ENCODE measurements at regions not wholly inside any gene's neighbourhood (a gene's known extent, or its start where the extent isn't known, plus 50 kb on each side); places are given as distances from the start of the nearest gene placed in this dataset.

- Histone ChIP-seq H3K27me3 (ENCODE audit: insufficient read depth, low read length) (no peaks in the 10 kb centered on the region), H4K20me1 (ENCODE audit: insufficient read depth, low read length) (no peaks in the 10 kb centered on the region), H2AFZ (ENCODE audit: low read depth, low read length) (no peak overlapping the region), H3K36me3 (ENCODE audit: insufficient read depth, low read length) (peaks cover 5% of the 10 kb centered on the region), H3K4me2 (ENCODE audit: low read length) (no peak overlapping the region), H3K4me3 (ENCODE audit: insufficient read depth, low read depth, low read length) (no peak overlapping the region), H3K9ac (ENCODE audit: low read length) (no peak overlapping the region), H3K4me1 (ENCODE audit: insufficient read depth, low read length) (peaks cover 42% of the 10 kb centered on the region), H3K27ac (ENCODE audit: low read depth, low read length) (peak overlapping the region; percentile 93), H3K9me3 (ENCODE audit: insufficient read depth, low read depth, low read length) (no peaks in the 10 kb centered on the region), H3K79me2 (ENCODE audit: insufficient read depth, low read length) (peaks cover 84% of the 10 kb centered on the region)
- Mint-ChIP-seq H3K27me3 (ENCODE audit: low read depth, unreplicated experiment) (no peaks in the 10 kb centered on the region), H3K36me3 (ENCODE audit: low read depth, unreplicated experiment) (peaks cover 14% of the 10 kb centered on the region), H3K27ac (ENCODE audit: unreplicated experiment) (peak overlapping the region; percentile 75), H3K9me3 (ENCODE audit: unreplicated experiment) (no peaks in the 10 kb centered on the region), H3K4me1 (ENCODE audit: low read depth, unreplicated experiment) (peaks cover 61% of the 10 kb centered on the region), H3K4me3 (ENCODE audit: unreplicated experiment) (no peak overlapping the region)
- FAIRE-seq (no peak), DNase-seq (ENCODE audit: low read depth) (no peak)
- TF ChIP-seq CTCF (IDR thresholded peaks at IDR 0.05; ENCODE audit: insufficient read depth, low read depth, low read length) (no peak), EZH2 (IDR thresholded peaks at IDR 0.05; ENCODE audit: insufficient read depth, low read length) (no peak)
Observed at GRCh38 chr2:120919216-120919615, 183.5 kb downstream of the GLI2 start.

GRCh38 chr2:120919771-120920453 lies 184.2 kb downstream of the GLI2 start:
- TF ChIP-seq EZH2 (IDR thresholded peaks at IDR 0.05; ENCODE audit: insufficient read depth, low read length) = no peak
- no peak for TF ChIP-seq CTCF (IDR thresholded peaks at IDR 0.05; ENCODE audit: insufficient read depth, low read depth, low read length)
- Histone ChIP-seq H3K4me1 (ENCODE audit: insufficient read depth, low read length) (peaks cover 35% of the 10 kb centered on the region), H3K9me3 (ENCODE audit: insufficient read depth, low read depth, low read length) (no peaks in the 10 kb centered on the region), H3K79me2 (ENCODE audit: insufficient read depth, low read length) (peaks cover 85% of the 10 kb centered on the region), H4K20me1 (ENCODE audit: insufficient read depth, low read length) (no peaks in the 10 kb centered on the region), H3K27ac (ENCODE audit: low read depth, low read length) (peak overlapping the region; percentile 93), H3K9ac (ENCODE audit: low read length) (peak overlapping the region; percentile 78), H2AFZ (ENCODE audit: low read depth, low read length) (peak overlapping the region; percentile 54), H3K36me3 (ENCODE audit: insufficient read depth, low read length) (peaks cover 5% of the 10 kb centered on the region), H3K4me2 (ENCODE audit: low read length) (peak overlapping the region; percentile 69), H3K27me3 (ENCODE audit: insufficient read depth, low read length) (no peaks in the 10 kb centered on the region), H3K4me3 (ENCODE audit: insufficient read depth, low read depth, low read length) (no peak overlapping the region)
- FAIRE-seq = no peak
- peak; percentile 80 for DNase-seq (ENCODE audit: low read depth)
- Mint-ChIP-seq H3K27me3 (ENCODE audit: low read depth, unreplicated experiment) (no peaks in the 10 kb centered on the region), H3K9me3 (ENCODE audit: unreplicated experiment) (no peaks in the 10 kb centered on the region), H3K36me3 (ENCODE audit: low read depth, unreplicated experiment) (peaks cover 14% of the 10 kb centered on the region), H3K4me1 (ENCODE audit: low read depth, unreplicated experiment) (peaks cover 54% of the 10 kb centered on the region), H3K27ac (ENCODE audit: unreplicated experiment) (peak overlapping the region; percentile 98), H3K4me3 (ENCODE audit: unreplicated experiment) (peak overlapping the region; percentile 62)
